H1 (cell line): ENCODE measurements at regions not wholly inside any gene's neighbourhood (a gene's known extent, or its start where the extent isn't known, plus 50 kb on each side); places are given as distances from the start of the nearest gene placed in this dataset.

Experiments used
- SRF ChIP-seq: IDR thresholded peaks from 2 replicates; pipeline ENCODE4 v1.6.1; 2011; ENCODE audit warnings: mild to moderate bottlenecking, low read depth, low read length, moderate library complexity

GRCh38 chr15:26223720-26224119 lies 360.6 kb upstream of the ATP10A start (continued):
- no peak for TF ChIP-seq SRF
